Left lung (tissue), 4 donors: ENCODE measurements at regions not wholly inside any gene's neighbourhood (a gene's known extent, or its start where the extent isn't known, plus 50 kb on each side); places are given as distances from the start of the nearest gene placed in this dataset.
A peak's percentile ranks its signal among the peaks of the same experiment; 100 is the strongest.

Experiments
- ATAC-seq: fragments of 200-7000 bp; cut with Tn5 transposase; one replicate; pipeline ENCODE4 v1.9.1; 2020; ENCODE audit warnings: moderate library complexity
- DNase-seq, 4 donors: peaks; one replicate each; pipeline ENCODE4 v3.0.0-alpha.2; 2013 to 2020
- H3K27ac ChIP-seq, 2 donors: fragments of 200-600 bp; sonication (generic) in 1 of 2; one replicate each; pipeline versions ENCODE4 v1.5.0 to v1.8.0; 2020 to 2021
- H3K27me3 ChIP-seq, 2 donors: fragments of 200-600 bp; sonication (generic) in 1 of 2; one replicate each; pipeline versions ENCODE4 v1.5.0 to v1.8.0; 2020 to 2021
- H3K36me3 ChIP-seq, 2 donors: fragments of 200-600 bp; sonication (generic) in 1 of 2; one replicate each; pipeline versions ENCODE4 v1.5.0 to v1.8.0; 2020 to 2021
- H3K4me1 ChIP-seq, 2 donors: fragments of 200-600 bp; one replicate each; pipeline ENCODE4 v1.8.0; 2021
- H3K4me3 ChIP-seq, 2 donors: fragments of 200-600 bp; sonication (generic) in 1 of 2; one replicate each; pipeline versions ENCODE4 v1.5.0 to v1.8.0; 2020 to 2021; ENCODE audit warnings: mild to moderate bottlenecking in 1 of 2
- H3K9me3 ChIP-seq, 2 donors: fragments of 200-600 bp; sonication (generic) in 1 of 2; one replicate each; pipeline versions ENCODE4 v1.5.0 to v1.8.0; 2020 to 2021
- intact Hi-C, 2 donors: fragments of 100-400 bp; cut with DNase I; formaldehyde crosslinking; loops; one replicate each; pipeline versions ENCODE4 v1.11.2 to v1.14.2; 2022
- TF ChIP-seq, protein P1 (sequence below), 2 donors: fragments of 200-600 bp; sonication (generic) in 1 of 2; IDR thresholded peaks; one replicate each; pipeline versions ENCODE4 v1.5.0 to v1.8.0; 2021; ENCODE audit warnings: antibody characterized with exemption in 2 of 2
- donor health status: DM: no; HTN: yes; CAD: no.
- donor health status: DM: no; HTN: no; CAD: no.

DNA sequence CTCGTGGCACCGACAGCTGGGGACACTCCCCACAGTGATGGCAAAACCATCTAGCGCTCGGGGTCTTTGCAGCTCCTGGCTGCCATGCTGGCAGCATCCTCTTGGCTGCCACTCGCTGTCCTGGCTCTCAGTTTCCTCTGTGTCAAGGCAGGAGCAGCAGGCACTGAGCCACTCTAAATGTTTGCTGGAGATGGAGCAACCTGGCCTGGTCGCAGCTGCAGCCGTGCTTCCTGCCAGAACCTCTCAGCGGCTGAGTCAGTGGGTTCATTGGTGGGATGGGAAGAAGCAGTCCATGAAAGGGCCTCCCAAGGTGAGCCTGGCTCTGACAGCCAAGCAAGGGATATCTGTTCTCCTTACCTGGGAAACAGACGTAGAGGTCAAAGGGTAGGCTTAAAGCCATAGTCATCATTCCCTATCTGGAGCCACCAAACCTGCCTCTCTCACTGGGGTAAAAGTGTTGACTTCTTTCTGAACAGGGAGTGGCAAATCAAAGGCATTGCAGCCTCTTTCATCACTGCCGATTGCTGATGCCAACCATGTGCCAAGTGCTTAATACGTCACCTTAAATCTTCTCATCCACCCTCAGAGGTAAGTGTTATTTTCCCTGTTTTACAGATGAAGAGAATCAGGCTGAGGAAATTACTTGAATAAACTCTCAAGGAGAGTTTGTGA is 304.8 kb upstream of the ZNF462 start:
- no peak for ATAC-seq
- Histone ChIP-seq H3K4me1 (no peaks in the 10 kb centered on the region), H3K27me3 (no peaks in the 10 kb centered on the region), H3K27ac (no peak overlapping the region), H3K4me3 (no peak overlapping the region), H3K9me3 (peaks cover 0 to 15% of the 10 kb centered on the region in 2 donors), H3K36me3 (no peaks in the 10 kb centered on the region)
- no peak for DNase-seq
- intact Hi-C loops: no loop called here
- TF ChIP-seq, protein P1, sequence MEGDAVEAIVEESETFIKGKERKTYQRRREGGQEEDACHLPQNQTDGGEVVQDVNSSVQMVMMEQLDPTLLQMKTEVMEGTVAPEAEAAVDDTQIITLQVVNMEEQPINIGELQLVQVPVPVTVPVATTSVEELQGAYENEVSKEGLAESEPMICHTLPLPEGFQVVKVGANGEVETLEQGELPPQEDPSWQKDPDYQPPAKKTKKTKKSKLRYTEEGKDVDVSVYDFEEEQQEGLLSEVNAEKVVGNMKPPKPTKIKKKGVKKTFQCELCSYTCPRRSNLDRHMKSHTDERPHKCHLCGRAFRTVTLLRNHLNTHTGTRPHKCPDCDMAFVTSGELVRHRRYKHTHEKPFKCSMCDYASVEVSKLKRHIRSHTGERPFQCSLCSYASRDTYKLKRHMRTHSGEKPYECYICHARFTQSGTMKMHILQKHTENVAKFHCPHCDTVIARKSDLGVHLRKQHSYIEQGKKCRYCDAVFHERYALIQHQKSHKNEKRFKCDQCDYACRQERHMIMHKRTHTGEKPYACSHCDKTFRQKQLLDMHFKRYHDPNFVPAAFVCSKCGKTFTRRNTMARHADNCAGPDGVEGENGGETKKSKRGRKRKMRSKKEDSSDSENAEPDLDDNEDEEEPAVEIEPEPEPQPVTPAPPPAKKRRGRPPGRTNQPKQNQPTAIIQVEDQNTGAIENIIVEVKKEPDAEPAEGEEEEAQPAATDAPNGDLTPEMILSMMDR (IDR thresholded peaks at IDR 0.05): no peak

DNA sequence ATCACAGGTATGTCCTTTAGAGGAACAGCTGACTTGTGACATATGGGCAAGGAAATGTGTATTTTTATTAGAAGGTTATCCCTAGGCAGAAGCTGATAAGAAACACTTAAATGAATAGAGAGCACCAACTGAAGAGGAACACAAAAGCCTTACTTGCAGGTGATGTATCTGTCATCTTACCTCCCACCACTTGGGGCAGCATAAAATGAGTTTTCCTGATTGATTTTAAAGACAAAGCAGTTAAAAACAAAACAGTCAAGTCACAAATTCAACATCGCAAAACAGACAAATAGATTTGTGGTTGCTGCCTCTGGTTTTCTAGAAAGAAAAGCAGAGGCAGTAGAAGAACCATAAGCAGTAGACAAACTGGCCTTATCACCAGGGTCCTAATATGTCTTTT is 302.4 kb upstream of the ZNF462 start:
- Histone ChIP-seq H3K4me3 (no peak overlapping the region), H3K27me3 (no peaks in the 10 kb centered on the region), H3K27ac (no peak overlapping the region), H3K36me3 (no peaks in the 10 kb centered on the region), H3K4me1 (no peaks in the 10 kb centered on the region), H3K9me3 (peaks cover 0 to under 1% of the 10 kb centered on the region in 2 donors)
- DNase-seq: no peak
- TF ChIP-seq, protein P1 (IDR thresholded peaks at IDR 0.05): no peak
- intact Hi-C loops: no loop called here
- ATAC-seq: no peak

DNA sequence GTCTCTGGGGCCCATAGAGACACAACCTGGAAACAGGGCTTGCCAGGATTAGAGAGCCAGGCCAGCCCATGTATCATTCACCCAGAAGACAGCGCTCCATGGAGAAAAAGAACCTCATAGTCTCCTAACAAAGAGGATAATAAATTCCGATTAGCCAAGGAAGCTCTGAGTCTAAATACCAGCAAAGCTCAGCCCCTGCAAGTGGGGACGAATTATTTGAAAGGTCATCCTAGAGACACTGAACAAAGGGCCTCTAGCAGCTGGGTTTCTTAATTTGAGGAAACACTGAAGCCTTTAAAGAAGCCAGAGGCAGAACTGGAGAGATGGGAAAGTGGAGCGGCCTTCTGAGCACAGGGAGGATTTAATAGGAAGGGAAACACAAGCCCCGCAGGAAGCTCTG is 287.1 kb upstream of the ZNF462 start:
- Histone ChIP-seq H3K27ac (no peak overlapping the region), H3K9me3 (peaks cover 0 to 15% of the 10 kb centered on the region in 2 donors), H3K4me1 (no peaks in the 10 kb centered on the region), H3K4me3 (no peak overlapping the region), H3K36me3 (no peaks in the 10 kb centered on the region), H3K27me3 (no peaks in the 10 kb centered on the region)
- ATAC-seq (no peak), DNase-seq (no peak)
- TF ChIP-seq, protein P1 (IDR thresholded peaks at IDR 0.05): no peak
- intact Hi-C loops: no loop called here

DNA sequence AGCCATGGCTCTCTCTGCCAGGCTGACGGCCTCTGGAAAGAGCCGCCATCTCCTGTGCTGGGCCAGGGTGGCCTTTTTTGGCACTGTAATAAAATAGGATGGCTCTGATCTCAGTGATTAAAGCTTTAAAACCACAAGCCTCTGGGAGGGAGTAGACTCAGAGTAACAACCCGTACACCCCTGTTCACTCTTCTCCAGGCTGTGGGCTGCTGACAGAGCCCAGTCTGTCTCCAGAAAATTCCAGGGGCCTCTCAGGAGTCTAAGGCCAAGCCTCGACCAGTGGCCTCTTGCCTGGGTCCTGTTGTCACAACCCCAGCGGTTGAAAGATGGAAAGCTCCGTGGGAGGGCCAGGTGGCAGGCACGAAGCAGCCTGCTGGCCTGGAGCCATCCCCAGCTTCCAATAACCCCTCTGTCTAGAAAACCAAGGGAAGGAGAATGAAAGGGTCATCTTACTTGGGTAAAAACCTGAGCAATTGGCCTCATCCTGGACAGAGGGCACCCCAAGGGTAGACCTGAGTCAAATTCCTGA is 286.7 kb upstream of the ZNF462 start:
- H3K9me3 ChIP-seq: peaks cover 0 to 11% of the 10 kb centered on the region in 2 donors
- no peaks in the 10 kb centered on the region for H3K36me3 ChIP-seq
- ATAC-seq: no peak
- no peak overlapping the region for H3K4me3 ChIP-seq
- intact Hi-C loops: no loop called here
- TF ChIP-seq, protein P1 (IDR thresholded peaks at IDR 0.05): no peak
- peak in 1 of 4 donors; percentile 34 for DNase-seq
- H3K27ac ChIP-seq: no peak overlapping the region
- no peaks in the 10 kb centered on the region for H3K4me1 ChIP-seq
- H3K27me3 ChIP-seq: no peaks in the 10 kb centered on the region

DNA sequence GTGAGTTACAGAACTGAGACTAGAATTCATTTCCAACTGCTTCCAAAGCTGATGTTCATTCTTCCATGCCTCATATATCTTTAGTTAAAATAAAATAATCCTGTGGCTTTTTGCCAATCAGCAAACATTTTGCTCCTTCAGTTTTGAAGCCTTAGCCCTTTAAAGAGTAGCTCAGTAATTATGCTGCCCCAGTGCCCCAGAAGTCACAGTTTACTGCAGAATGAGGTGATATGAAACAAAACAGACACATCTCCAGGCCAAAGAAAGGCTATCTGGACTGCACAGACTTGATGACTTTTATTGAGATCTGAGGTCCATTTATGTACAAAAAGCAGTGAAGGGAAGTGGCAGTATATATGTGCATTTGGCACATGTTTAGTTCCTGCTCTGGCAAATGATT is 285.8 kb upstream of the ZNF462 start:
- no peak overlapping the region for H3K4me3 ChIP-seq
- DNase-seq (peak in 2 of 4 donors; percentile 26 to 43), ATAC-seq (no peak)
- H3K27me3 ChIP-seq: no peaks in the 10 kb centered on the region
- peaks cover 0 to 6% of the 10 kb centered on the region in 2 donors for H3K9me3 ChIP-seq
- no peaks in the 10 kb centered on the region for H3K36me3 ChIP-seq
- intact Hi-C loops: no loop called here
- H3K27ac ChIP-seq: no peak overlapping the region
- H3K4me1 ChIP-seq: no peaks in the 10 kb centered on the region
- TF ChIP-seq, protein P1 (IDR thresholded peaks at IDR 0.05): no peak
